GM18519 (cell line): ENCODE measurements at regions not wholly inside any gene's neighbourhood (a gene's known extent, or its start where the extent isn't known, plus 50 kb on each side); places are given as distances from the start of the nearest gene placed in this dataset.

Experiments
- ATAC-seq: cut with Tn5 transposase; IDR thresholded peaks from one replicate; pipeline ENCODE4 v1.9.1; 2021; ENCODE audit warnings: mild to moderate bottlenecking, moderate library complexity; ENCODE audit not compliant: unreplicated experiment, low FRiP score

GRCh38 chr11:45371251-45372115 is 85.3 kb upstream of the SYT13 start:
- no peak for ATAC-seq

GRCh38 chr11:45369313-45369712 is 83.2 kb upstream of the SYT13 start:
- no peak for ATAC-seq

- ATAC-seq = no peak
These were observed 82.6 kb upstream of the SYT13 start for GRCh38 chr11:45368697-45369096.

- no peak for ATAC-seq
These were observed 80.6 kb upstream of the SYT13 start for GRCh38 chr11:45366619-45367190.

GRCh38 chr11:45365961-45366618 is 79.9 kb upstream of the SYT13 start:
- ATAC-seq = no peak

- ATAC-seq = no peak
These were observed 76.5 kb upstream of the SYT13 start for GRCh38 chr11:45362636-45363035.

- no peak for ATAC-seq
These were observed 75.4 kb upstream of the SYT13 start for GRCh38 chr11:45361551-45361950.

GRCh38 chr11:45355706-45356041 is 69.5 kb upstream of the SYT13 start:
- no peak for ATAC-seq

GRCh38 chr11:45354976-45355705 is 69.0 kb upstream of the SYT13 start:
- ATAC-seq = peak; percentile 81

- no peak for ATAC-seq
These were observed 62.6 kb upstream of the SYT13 start for GRCh38 chr11:45348729-45349128.

GRCh38 chr11:45347348-45348082 is 61.4 kb upstream of the SYT13 start:
- ATAC-seq = no peak

- no peak for ATAC-seq
These were observed 59.4 kb upstream of the SYT13 start for GRCh38 chr11:45345491-45345890.

- ATAC-seq = no peak
These were observed 57.9 kb upstream of the SYT13 start for GRCh38 chr11:45344028-45344427.

- ATAC-seq = no peak
These were observed 57.3 kb upstream of the SYT13 start for GRCh38 chr11:45343444-45343843.

GRCh38 chr11:45341372-45341771 is 55.2 kb upstream of the SYT13 start:
- no peak for ATAC-seq

GRCh38 chr11:45339729-45340519 is 53.8 kb upstream of the SYT13 start:
- ATAC-seq = peak; percentile 72

GRCh38 chr11:45337583-45338360 is 51.6 kb upstream of the SYT13 start:
- no peak for ATAC-seq

- no peak for ATAC-seq
These were observed 50.0 kb upstream of the SYT13 start for GRCh38 chr11:45336136-45336535.
